ENCODE measurements at regions not wholly inside any gene's neighbourhood (a gene's known extent, or its start where the extent isn't known, plus 50 kb on each side); places are given as distances from the start of the nearest gene placed in this dataset.

GRCh38 chr4:136103616-136104015 lies 1428.7 kb downstream of the PCDH18 start:
- TF ChIP-seq ZNF830 (tag by site-specific recombination; IDR thresholded peaks at IDR 0.05; ENCODE audit: low read depth) (no peak), IKZF3 (tag by site-specific recombination; IDR thresholded peaks at IDR 0.05) (no peak), REST (tag by site-specific recombination; IDR thresholded peaks at IDR 0.05) (no peak), ZNF660 (tag by site-specific recombination; IDR thresholded peaks at IDR 0.05) (no peak), KLF7 (tag by site-specific recombination; IDR thresholded peaks at IDR 0.05; ENCODE audit: borderline replicate concordance) (no peak), ZNF341 (tag by site-specific recombination; IDR thresholded peaks at IDR 0.05; ENCODE audit: low read depth) (no peak)
